ENCODE measurements at regions not wholly inside any gene's neighbourhood (a gene's known extent, or its start where the extent isn't known, plus 50 kb on each side); places are given as distances from the start of the nearest gene placed in this dataset.

DNA sequence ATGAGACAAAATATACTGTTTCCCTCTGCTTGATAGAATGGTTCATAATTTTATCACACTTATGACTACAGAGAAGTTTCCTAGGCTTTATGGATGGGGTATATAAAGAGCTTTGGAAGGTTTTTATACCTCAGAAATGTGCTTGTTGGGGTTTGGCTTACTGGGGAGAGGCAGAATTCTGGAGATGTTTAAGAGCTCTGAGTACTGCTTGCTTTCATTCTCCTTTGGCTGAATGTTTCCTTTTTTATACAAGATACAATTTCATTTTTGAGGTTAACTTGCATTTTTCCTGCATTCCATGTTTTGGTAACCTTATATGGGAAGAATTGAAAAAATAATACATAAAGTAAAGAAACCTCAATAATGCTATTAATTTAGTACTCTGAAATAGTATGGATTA is 157.7 kb upstream of the COL11A1 start:
- DNase-seq (ENCODE audit: extremely low read depth, low read depth): no peak
- no peak overlapping the region for H3K4me3 ChIP-seq (replicated peaks; ENCODE audit: low read depth, low read length)
- TF ChIP-seq, protein P1, sequence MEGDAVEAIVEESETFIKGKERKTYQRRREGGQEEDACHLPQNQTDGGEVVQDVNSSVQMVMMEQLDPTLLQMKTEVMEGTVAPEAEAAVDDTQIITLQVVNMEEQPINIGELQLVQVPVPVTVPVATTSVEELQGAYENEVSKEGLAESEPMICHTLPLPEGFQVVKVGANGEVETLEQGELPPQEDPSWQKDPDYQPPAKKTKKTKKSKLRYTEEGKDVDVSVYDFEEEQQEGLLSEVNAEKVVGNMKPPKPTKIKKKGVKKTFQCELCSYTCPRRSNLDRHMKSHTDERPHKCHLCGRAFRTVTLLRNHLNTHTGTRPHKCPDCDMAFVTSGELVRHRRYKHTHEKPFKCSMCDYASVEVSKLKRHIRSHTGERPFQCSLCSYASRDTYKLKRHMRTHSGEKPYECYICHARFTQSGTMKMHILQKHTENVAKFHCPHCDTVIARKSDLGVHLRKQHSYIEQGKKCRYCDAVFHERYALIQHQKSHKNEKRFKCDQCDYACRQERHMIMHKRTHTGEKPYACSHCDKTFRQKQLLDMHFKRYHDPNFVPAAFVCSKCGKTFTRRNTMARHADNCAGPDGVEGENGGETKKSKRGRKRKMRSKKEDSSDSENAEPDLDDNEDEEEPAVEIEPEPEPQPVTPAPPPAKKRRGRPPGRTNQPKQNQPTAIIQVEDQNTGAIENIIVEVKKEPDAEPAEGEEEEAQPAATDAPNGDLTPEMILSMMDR (IDR thresholded peaks at IDR 0.05; ENCODE audit: low read depth, low read length, missing control alignments): no peak

DNA sequence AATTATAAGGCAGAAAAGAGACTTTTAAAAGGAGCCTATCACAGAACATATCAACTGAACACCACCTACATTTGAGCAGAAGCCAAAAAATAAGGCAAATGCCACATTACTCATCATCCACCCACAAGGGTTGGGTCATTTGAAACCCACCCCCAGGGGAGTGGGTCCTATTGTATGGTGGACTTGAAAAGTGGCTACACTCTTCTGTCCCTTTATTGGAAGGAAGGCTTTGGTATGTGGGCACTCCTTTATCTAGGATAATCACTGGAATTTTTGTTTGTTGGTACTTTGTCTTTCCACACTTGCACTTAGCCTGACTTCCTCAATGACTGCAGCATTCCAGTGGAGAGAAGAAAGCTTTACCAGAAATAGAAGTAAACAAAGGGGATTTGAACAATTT is 157.2 kb upstream of the COL11A1 start:
- DNase-seq (ENCODE audit: extremely low read depth, low read depth): no peak
- TF ChIP-seq, protein P1 (IDR thresholded peaks at IDR 0.05; ENCODE audit: low read depth, low read length, missing control alignments): no peak
- H3K4me3 ChIP-seq (replicated peaks; ENCODE audit: low read depth, low read length): no peak overlapping the region

DNA sequence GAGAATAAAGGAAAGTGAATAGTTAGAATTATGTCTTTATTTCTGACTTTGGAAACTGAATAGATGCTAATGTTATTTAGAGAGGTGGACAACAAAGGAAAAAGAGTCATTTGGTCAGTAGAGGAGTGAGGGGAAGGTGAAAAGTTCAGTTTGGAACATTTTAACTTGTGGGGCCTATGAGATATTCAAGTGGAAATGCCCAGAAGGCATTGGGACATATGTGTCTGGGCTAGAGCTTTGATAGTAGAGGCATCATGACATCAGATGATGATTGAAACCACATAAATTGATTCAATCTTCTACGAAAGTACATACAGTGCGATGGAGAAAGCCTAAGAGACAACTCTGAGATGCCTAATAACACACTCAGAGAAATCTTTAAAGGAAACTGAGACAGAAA is 151.7 kb upstream of the COL11A1 start:
- H3K4me3 ChIP-seq (replicated peaks; ENCODE audit: low read depth, low read length): no peak overlapping the region
- no peak for DNase-seq (ENCODE audit: extremely low read depth, low read depth)
- TF ChIP-seq, protein P1 (IDR thresholded peaks at IDR 0.05; ENCODE audit: low read depth, low read length, missing control alignments): no peak

DNA sequence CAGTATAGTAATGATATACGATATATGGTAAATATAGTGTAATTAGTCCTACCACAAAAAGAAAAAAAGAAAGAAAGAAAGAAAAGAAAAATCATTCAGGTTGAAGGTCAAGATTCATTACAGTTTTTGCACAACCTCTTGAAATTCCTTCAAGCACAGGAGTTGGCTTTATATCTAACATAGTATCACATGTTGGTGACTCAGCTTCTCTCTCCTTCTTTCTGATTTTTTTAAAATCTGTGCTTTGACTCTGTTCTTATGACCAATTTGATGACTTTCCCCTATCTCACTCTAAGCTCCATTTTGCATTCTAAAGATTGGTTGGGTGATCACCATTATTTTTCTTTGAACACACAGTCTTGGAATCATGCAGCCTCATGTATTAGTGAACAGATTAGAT is 148.2 kb upstream of the COL11A1 start:
- H3K4me3 ChIP-seq (replicated peaks; ENCODE audit: low read depth, low read length): no peak overlapping the region
- TF ChIP-seq, protein P1 (IDR thresholded peaks at IDR 0.05; ENCODE audit: low read depth, low read length, missing control alignments): no peak
- DNase-seq (ENCODE audit: extremely low read depth, low read depth): no peak

DNA sequence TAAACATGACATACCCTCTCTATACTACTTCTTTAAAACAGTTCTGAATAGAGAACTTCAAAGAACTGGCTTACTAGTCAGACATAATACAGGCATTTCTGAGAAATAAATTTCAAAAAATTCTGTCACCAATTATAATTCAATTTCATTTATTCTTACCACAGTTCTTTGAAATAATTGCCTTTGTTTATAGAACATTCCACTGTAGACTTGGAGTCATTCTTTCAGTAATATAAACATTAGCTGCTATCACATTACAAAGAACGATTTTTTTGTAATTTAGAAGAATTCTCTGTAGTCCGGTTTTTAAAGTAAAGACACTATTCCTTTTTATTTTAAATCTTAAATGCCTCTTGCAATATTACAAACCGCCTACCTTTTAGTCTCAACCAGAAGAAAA is 146.4 kb upstream of the COL11A1 start:
- DNase-seq (ENCODE audit: extremely low read depth, low read depth): no peak
- H3K4me3 ChIP-seq (replicated peaks; ENCODE audit: low read depth, low read length): no peak overlapping the region
- TF ChIP-seq, protein P1 (IDR thresholded peaks at IDR 0.05; ENCODE audit: low read depth, low read length, missing control alignments): no peak

DNA sequence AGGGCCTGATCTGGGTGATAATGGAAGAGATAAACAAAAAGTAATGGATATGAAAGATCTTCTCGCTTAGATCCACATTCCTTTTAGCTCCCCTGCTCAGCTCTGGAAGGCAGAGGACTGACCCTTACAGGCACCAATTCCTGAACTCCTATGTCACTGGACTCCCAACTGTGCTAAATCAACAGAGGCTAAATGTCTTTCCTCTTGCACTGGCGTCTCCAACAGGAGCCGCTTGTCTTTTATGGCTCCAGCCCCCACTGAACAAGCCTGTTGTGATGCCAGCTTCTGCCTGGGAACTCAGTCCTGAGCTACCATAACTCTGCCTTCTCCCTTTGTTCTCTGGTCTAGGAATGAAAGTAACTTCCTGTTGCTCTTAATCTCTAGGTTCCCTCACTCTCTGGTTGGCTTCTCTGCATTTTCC is 142.1 kb upstream of the COL11A1 start:
- H3K4me3 ChIP-seq (replicated peaks; ENCODE audit: low read depth, low read length): no peak overlapping the region
- no peak for DNase-seq (ENCODE audit: extremely low read depth, low read depth)
- TF ChIP-seq, protein P1 (IDR thresholded peaks at IDR 0.05; ENCODE audit: low read depth, low read length, missing control alignments): no peak

DNA sequence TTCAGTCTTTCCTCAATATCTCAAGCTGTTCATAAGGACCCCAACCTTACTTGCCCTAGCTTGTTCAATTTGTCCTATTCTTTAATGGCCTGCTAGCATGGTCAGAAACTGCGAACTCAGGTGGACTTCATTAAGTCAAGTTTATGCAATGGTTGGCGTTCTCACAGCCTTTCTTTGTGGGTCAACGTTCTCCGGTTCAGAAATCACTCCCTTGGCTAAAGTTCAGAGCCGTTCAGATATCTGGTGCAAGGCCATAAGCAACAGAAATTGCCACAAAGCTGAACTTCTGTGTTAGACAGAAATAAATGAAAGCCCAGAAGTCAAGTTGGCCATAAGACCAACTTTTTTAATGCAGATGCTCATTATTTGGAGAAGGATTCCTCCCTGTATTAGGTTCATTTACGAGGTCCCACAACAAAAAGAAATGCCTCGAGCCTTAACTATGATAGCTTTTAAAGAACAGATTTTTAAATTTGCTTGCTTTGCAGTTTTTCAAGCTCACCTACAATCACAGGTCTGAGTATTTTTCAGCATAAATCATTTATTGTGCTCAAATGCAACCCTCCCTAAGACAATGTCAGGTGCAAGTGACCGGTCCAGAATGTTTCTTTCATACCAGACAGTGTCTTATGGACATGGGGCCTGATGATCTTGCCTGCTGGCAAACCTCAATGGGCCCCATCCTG is 140.2 kb upstream of the COL11A1 start:
- DNase-seq (ENCODE audit: extremely low read depth, low read depth): no peak
- H3K4me3 ChIP-seq (replicated peaks; ENCODE audit: low read depth, low read length): no peak overlapping the region
- TF ChIP-seq, protein P1 (IDR thresholded peaks at IDR 0.05; ENCODE audit: low read depth, low read length, missing control alignments): no peak

Data from HFF-Myc (cell line).